ENCODE measurements at regions not wholly inside any gene's neighbourhood (a gene's known extent, or its start where the extent isn't known, plus 50 kb on each side); places are given as distances from the start of the nearest gene placed in this dataset.

- TF ChIP-seq CTCF (IDR thresholded peaks at IDR 0.05) (no peak), POLR2AphosphoS5 (IDR thresholded peaks at IDR 0.05) (no peak), EP300 (IDR thresholded peaks at IDR 0.05) (no peak), POLR2A (IDR thresholded peaks at IDR 0.05) (no peak)
- Histone ChIP-seq H3K27me3 (no peaks in the 10 kb centered on the region), H3K27ac (no peak overlapping the region), H3K4me3 (no peak overlapping the region), H3K4me1 (peaks cover 13% of the 10 kb centered on the region), H3K9me3 (no peaks in the 10 kb centered on the region), H3K36me3 (no peaks in the 10 kb centered on the region)
- DNase-seq (ENCODE audit: low spot score in 2 of 2): no peak
- 82% methylated on average over 2 of the region's 2 CpGs for whole genome bisulfite sequencing
These were observed 639.8 kb upstream of the ZEB2 start for GRCh38 chr2:145159676-145160075.

- no peak for TF ChIP-seq CTCF (IDR thresholded peaks at IDR 0.05)
- TF ChIP-seq EP300 (IDR thresholded peaks at IDR 0.05): no peak
- no peak for TF ChIP-seq POLR2A (IDR thresholded peaks at IDR 0.05)
- TF ChIP-seq POLR2AphosphoS5 (IDR thresholded peaks at IDR 0.05): no peak
- no peaks in the 10 kb centered on the region for H3K27me3 ChIP-seq
- no peak overlapping the region for H3K4me3 ChIP-seq
- no peaks in the 10 kb centered on the region for H3K36me3 ChIP-seq
- WGBS: 31% methylated on average over 3 of the region's 3 CpGs
- peaks cover 13% of the 10 kb centered on the region for H3K4me1 ChIP-seq
- DNase-seq (ENCODE audit: low spot score in 2 of 2): peak; percentile 79 to 83
- peak overlapping the region; percentile 8 for H3K27ac ChIP-seq
- no peaks in the 10 kb centered on the region for H3K9me3 ChIP-seq
These were observed 638.0 kb upstream of the ZEB2 start for GRCh38 chr2:145157741-145158591.

GRCh38 chr2:145157036-145157675 lies 637.2 kb upstream of the ZEB2 start:
- DNase-seq (ENCODE audit: low spot score in 2 of 2): no peak
- Histone ChIP-seq H3K4me3 (no peak overlapping the region), H3K27ac (peak overlapping the region; percentile 8), H3K27me3 (no peaks in the 10 kb centered on the region), H3K36me3 (no peaks in the 10 kb centered on the region), H3K9me3 (no peaks in the 10 kb centered on the region), H3K4me1 (peaks cover 13% of the 10 kb centered on the region)
- no peak for TF ChIP-seq POLR2A (IDR thresholded peaks at IDR 0.05)
- no peak for TF ChIP-seq CTCF (IDR thresholded peaks at IDR 0.05)
- no peak for TF ChIP-seq EP300 (IDR thresholded peaks at IDR 0.05)
- TF ChIP-seq POLR2AphosphoS5 (IDR thresholded peaks at IDR 0.05): no peak

DNA sequence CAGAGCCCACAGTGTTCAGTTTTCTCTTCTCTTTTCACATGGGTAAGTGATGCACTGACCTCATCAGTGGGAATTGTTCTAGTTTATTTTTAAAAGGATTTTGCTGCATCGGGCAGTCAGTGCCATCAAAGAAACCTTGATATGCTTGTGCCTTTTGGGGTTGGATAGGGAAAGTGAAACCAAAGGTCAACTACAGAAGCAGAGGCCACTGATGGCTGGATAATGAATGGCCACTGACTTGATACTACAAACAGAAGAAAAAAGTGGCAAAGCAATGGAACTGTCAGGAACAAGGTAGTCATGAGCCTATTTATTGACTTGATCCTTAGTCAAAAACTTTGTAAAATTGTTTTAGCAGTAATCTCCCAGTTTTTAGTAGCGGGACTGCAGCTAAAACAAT lies 636.3 kb upstream of the ZEB2 start:
- WGBS: 73% methylated on average over 2 of the region's 2 CpGs
- Histone ChIP-seq H3K27ac (no peak overlapping the region), H3K4me3 (no peak overlapping the region), H3K27me3 (no peaks in the 10 kb centered on the region), H3K9me3 (no peaks in the 10 kb centered on the region), H3K36me3 (no peaks in the 10 kb centered on the region), H3K4me1 (peaks cover 13% of the 10 kb centered on the region)
- DNase-seq (ENCODE audit: low spot score in 2 of 2): no peak
- no peak for TF ChIP-seq POLR2AphosphoS5 (IDR thresholded peaks at IDR 0.05)
- no peak for TF ChIP-seq POLR2A (IDR thresholded peaks at IDR 0.05)
- TF ChIP-seq EP300 (IDR thresholded peaks at IDR 0.05): no peak
- no peak for TF ChIP-seq CTCF (IDR thresholded peaks at IDR 0.05)

GRCh38 chr2:145155196-145155595 lies 635.3 kb upstream of the ZEB2 start:
- Histone ChIP-seq H3K36me3 (no peaks in the 10 kb centered on the region), H3K9me3 (no peaks in the 10 kb centered on the region), H3K27ac (no peak overlapping the region), H3K27me3 (no peaks in the 10 kb centered on the region), H3K4me3 (no peak overlapping the region), H3K4me1 (peaks cover 13% of the 10 kb centered on the region)
- TF ChIP-seq EP300 (IDR thresholded peaks at IDR 0.05) (no peak), CTCF (IDR thresholded peaks at IDR 0.05) (no peak), POLR2AphosphoS5 (IDR thresholded peaks at IDR 0.05) (no peak), POLR2A (IDR thresholded peaks at IDR 0.05) (no peak)
- WGBS: 81% methylated on average over 2 of the region's 2 CpGs
- no peak for DNase-seq (ENCODE audit: low spot score in 2 of 2)

Data from suprapubic skin (tissue), 4 donors.